Adrenal gland (tissue), 9 donors: ENCODE measurements at regions not wholly inside any gene's neighbourhood (a gene's known extent, or its start where the extent isn't known, plus 50 kb on each side); places are given as distances from the start of the nearest gene placed in this dataset.

Source experiments
- DNase-seq, 7 donors: peaks; one replicate each; pipeline ENCODE4 v3.0.0-alpha.2; 2019 to 2020
- H3K27ac ChIP-seq, 5 donors: fragments of 200-600 bp; sonication (generic) in 4 of 5; 1 replicate in 3 of 5; 2 replicates in 2 of 5; pipeline versions ENCODE4 v1.5.1 to v1.8.0; 2016 to 2020; ENCODE audit warnings: mild to moderate bottlenecking in 1 of 5
- H3K27me3 ChIP-seq: fragments of 200-600 bp; 2 replicates; pipeline ENCODE4 v1.8.0; 2021
- H3K36me3 ChIP-seq, 2 donors: fragments of 200-600 bp; replicated peaks in 1 of 2; 1 replicate in 1 of 2; 2 replicates in 1 of 2; pipeline versions ENCODE4 v1.5.1 to v1.8.0; 2018 to 2022
- H3K4me1 ChIP-seq, 2 donors: fragments of 200-600 bp; replicated peaks in 1 of 2; 1 replicate in 1 of 2; 2 replicates in 1 of 2; pipeline versions ENCODE4 v1.5.1 to v1.8.0; 2018 to 2021
- H3K4me3 ChIP-seq, 4 donors: fragments of 200-600 bp; sonication (generic) in 3 of 4; one replicate each; pipeline ENCODE4 v1.5.1; 2016 to 2018
- H3K9me3 ChIP-seq, 3 donors: fragments of 200-600 bp; sonication (generic) in 1 of 3; replicated peaks in 1 of 3; 1 replicate in 2 of 3; 2 replicates in 1 of 3; pipeline versions ENCODE4 v1.5.1 to v1.8.0; 2016 to 2021
- POLR2A ChIP-seq, 2 donors: fragments of 450-650 bp; IDR thresholded peaks; one replicate each; pipeline ENCODE4 v1.6.1; 2017; ENCODE audit warnings: antibody characterized with exemption in 2 of 2, mild to moderate bottlenecking in 2 of 2, moderate library complexity in 1 of 2
- WGBS, 4 donors: extraction: QIAGEN DNeasy Blood & Tissue Kit in 2 of 4; methylation state at CpG; one replicate each; pipeline versions ENCODE4 v1.1.5 to v1.1.7; 2013 to 2017; 5-methylcytosine and 5-hydroxymethylcytosine counted together
- intact Hi-C, 2 donors: fragments of 100-400 bp; cut with DNase I; formaldehyde crosslinking; loops; one replicate each; pipeline versions ENCODE4 v1.14.1 to v1.15.0; 2022 to 2023
- TF ChIP-seq, protein P1 (sequence below), 6 experiments: fragments of 450-650 bp in 4 of 6; fragments of 200-600 bp in 2 of 6; sonication (generic) in 1 of 6; IDR thresholded peaks; 1 replicate in 5 of 6; 2 replicates in 1 of 6; pipeline versions ENCODE4 v1.5.1 to v1.8.0; 2016 to 2021; ENCODE audit warnings: antibody characterized with exemption in 6 of 6, mild to moderate bottlenecking in 2 of 6, moderate library complexity in 1 of 6
- donor health status: healthy with polysubstance abuse.
- donor health status: Bipolar disorder and iron deficiency.
- donor health status: DM: yes; HTN: yes; CAD: no.
- donor health status: DM: no; HTN: no; CAD: no.
- donor health status: DM: no; HTN: no; CAD: no.

DNA sequence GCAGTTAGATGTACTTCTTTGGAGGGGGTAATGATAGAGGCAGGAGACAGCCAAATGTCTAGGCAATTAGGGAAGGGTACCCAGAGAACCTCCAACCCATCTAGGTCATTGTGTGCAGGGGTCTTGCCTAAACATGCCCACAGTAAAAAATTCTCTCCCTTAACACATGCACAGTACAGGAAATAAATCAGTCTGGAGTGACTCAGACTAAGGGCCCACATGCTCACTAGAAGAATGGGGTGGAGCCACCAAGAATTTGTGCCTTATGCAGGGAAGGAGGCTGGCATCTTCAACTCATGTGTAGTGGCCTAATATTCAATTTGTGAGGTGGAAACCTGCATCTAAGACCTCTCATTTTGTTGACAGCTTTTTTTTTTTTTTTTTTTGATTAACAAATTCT is 945.3 kb upstream of the GRIA3 start:
- Histone ChIP-seq H3K4me3 (no peak overlapping the region), H3K36me3 (no peaks in the 10 kb centered on the region), H3K9me3 (no peaks in the 10 kb centered on the region), H3K27me3 (no peaks in the 10 kb centered on the region), H3K4me1 (no peaks in the 10 kb centered on the region), H3K27ac (no peak overlapping the region)
- TF ChIP-seq POLR2A (IDR thresholded peaks at IDR 0.05): no peak
- TF ChIP-seq, protein P1, sequence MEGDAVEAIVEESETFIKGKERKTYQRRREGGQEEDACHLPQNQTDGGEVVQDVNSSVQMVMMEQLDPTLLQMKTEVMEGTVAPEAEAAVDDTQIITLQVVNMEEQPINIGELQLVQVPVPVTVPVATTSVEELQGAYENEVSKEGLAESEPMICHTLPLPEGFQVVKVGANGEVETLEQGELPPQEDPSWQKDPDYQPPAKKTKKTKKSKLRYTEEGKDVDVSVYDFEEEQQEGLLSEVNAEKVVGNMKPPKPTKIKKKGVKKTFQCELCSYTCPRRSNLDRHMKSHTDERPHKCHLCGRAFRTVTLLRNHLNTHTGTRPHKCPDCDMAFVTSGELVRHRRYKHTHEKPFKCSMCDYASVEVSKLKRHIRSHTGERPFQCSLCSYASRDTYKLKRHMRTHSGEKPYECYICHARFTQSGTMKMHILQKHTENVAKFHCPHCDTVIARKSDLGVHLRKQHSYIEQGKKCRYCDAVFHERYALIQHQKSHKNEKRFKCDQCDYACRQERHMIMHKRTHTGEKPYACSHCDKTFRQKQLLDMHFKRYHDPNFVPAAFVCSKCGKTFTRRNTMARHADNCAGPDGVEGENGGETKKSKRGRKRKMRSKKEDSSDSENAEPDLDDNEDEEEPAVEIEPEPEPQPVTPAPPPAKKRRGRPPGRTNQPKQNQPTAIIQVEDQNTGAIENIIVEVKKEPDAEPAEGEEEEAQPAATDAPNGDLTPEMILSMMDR (IDR thresholded peaks at IDR 0.05): no peak
- intact Hi-C loops: no loop called here
- DNase-seq: peak in 6 of 7 donors; percentile 14 to 43 (median 30)

DNA sequence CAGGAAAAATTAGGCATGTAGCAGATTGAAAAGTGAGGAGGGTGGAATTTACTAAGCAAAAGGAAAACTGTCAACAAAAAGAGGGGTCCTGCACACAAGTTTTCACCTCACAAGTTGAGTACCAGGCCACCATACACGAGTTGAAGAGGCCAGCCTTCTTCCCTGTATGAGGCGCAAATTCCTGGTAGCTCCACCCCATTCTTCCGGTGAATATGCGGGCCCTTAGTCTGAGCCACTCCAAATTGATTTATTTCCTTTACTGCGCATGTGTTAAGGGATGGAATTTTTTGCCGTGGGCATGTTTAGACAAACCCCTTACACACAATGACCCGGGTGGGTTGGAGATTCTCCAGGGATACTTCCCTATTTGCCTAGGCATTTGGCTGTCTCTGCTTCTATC is 942.1 kb upstream of the GRIA3 start:
- Histone ChIP-seq H3K4me1 (no peaks in the 10 kb centered on the region), H3K4me3 (no peak overlapping the region), H3K27ac (no peak overlapping the region), H3K27me3 (no peaks in the 10 kb centered on the region), H3K9me3 (no peaks in the 10 kb centered on the region), H3K36me3 (no peaks in the 10 kb centered on the region)
- TF ChIP-seq POLR2A (IDR thresholded peaks at IDR 0.05): no peak
- TF ChIP-seq, protein P1 (IDR thresholded peaks at IDR 0.05): no peak
- intact Hi-C loops: no loop called here
- no peak for DNase-seq
- 82 to 89% (median 84%) methylated on average over 7 of the region's 7 CpGs for WGBS, 4 donors

DNA sequence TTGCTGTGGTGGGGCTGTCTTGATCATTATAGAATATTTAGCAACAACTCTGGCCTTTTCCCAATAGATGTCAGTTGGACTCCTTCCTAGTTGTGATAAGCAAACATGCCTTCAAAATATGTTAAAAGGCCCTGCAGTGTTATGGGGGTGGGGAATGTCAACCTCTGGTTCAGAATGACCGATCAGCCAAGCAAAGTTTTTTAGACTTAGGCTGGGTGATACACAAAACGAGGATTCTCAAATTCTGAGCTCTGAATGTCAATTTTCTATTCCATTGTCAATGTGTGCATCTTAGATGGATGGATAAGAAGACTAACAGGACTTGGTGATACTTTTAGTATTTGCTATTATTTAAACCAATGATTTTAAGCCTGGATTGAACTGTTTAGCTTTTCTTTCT is 940.0 kb upstream of the GRIA3 start:
- 52 to 78% (median 66%) methylated on average over 2 of the region's 2 CpGs for WGBS, 4 donors
- Histone ChIP-seq H3K36me3 (no peaks in the 10 kb centered on the region), H3K27ac (no peak overlapping the region), H3K9me3 (no peaks in the 10 kb centered on the region), H3K4me3 (no peak overlapping the region), H3K4me1 (no peaks in the 10 kb centered on the region), H3K27me3 (no peaks in the 10 kb centered on the region)
- TF ChIP-seq, protein P1 (IDR thresholded peaks at IDR 0.05): no peak
- no peak for TF ChIP-seq POLR2A (IDR thresholded peaks at IDR 0.05)
- intact Hi-C loops: no loop called here
- no peak for DNase-seq

DNA sequence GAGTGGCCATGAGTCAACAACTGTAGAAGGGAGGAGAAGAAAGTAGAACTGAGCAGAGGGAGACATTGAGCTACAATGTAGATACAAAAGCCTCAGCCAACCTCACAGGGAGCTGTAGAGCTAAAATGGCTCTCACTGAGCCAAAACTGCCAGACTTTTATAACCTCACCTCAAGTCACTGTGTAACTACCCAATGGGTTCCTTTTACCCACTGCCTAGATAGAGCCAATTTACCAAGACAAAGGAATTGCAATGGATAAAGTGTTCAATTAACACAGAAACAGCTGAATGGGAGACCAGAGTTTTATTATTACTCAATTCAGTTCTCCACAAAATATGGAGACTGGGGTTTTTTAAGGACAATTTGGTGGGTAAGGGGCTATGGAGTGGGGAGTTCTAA is 938.9 kb upstream of the GRIA3 start:
- Histone ChIP-seq H3K27me3 (no peaks in the 10 kb centered on the region), H3K27ac (no peak overlapping the region), H3K9me3 (no peaks in the 10 kb centered on the region), H3K36me3 (no peaks in the 10 kb centered on the region), H3K4me1 (no peaks in the 10 kb centered on the region), H3K4me3 (no peak overlapping the region)
- intact Hi-C loops: no loop called here
- DNase-seq: no peak
- TF ChIP-seq, protein P1 (IDR thresholded peaks at IDR 0.05): no peak
- TF ChIP-seq POLR2A (IDR thresholded peaks at IDR 0.05): no peak
